Left kidney (tissue), 1 donor: ENCODE measurements at regions not wholly inside any gene's neighbourhood (a gene's known extent, or its start where the extent isn't known, plus 50 kb on each side); places are given as distances from the start of the nearest gene placed in this dataset.

Experiments used
- DNase-seq: peaks from one replicate; pipeline ENCODE4 v3.0.0-alpha.2; 2013

DNA sequence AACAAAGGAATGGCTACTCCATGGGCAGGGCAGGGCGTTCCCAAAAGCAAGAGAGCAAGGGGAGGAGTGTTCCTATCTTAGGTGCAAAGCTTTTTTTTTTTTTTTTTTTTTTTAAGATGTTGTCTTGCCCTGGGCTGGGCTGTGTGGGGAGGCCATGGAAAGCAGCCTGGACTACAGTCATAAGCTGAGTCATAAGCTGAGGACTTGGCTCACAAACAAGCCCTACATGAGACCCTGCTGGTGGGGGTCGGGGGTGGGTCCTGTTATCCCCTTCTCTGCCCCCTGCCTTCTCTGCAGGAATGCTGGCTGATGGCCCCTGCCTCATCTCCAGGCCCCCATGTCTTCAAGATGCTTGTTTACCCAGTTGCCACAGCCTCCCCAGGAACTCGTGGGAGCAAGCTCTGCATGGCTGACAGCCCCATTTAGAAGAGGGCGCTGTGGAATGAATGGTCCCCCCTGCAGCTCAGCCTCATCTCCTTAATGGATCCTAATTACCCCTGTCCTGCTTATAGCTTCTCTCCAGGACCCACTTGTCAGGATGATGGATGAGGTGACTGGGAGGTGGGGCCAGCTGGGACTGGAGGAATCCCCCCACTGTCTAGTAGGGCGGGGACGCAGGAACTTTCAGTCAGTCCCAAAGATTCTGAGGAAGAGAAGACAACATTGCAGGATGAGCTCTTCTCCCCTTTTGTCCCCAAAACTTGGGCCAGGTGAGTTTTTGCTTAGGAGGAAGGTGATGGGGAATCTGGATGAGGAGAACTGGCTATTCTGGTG is 340.8 kb upstream of the PODXL start:
- no peak for DNase-seq

DNA sequence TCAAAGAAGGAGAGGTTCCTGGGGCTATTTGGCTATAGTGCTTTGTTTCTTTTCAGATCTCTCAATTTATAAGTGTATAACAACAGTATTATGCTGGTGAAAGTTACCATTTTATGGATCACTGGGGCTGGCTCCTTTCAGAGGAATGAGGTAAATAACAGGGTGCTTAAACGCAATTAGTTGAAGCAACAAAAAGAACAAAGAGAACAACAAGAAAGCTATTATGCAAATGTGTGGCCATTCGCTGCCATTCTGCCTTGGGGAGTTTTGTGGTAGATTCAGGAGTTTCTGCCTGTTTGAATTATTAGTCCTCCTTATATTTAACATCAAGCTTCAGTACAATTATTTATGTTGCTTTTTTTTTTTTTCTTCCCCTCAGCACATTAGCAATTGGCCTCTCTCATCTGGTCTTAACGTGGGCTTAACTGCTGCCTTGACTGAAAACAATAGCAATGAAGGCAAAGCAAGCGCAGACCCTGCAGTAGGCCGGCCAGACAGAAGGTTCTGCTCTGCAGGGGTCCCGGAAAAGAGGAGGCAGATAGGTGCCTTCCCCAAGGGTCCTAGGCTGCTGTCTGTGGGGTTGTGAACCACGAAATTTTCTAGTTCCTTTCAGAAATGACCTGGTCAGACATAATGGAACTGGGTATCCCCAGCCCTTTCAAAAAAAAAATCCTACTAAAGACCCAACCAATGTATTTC is 339.9 kb upstream of the PODXL start:
- no peak for DNase-seq

DNA sequence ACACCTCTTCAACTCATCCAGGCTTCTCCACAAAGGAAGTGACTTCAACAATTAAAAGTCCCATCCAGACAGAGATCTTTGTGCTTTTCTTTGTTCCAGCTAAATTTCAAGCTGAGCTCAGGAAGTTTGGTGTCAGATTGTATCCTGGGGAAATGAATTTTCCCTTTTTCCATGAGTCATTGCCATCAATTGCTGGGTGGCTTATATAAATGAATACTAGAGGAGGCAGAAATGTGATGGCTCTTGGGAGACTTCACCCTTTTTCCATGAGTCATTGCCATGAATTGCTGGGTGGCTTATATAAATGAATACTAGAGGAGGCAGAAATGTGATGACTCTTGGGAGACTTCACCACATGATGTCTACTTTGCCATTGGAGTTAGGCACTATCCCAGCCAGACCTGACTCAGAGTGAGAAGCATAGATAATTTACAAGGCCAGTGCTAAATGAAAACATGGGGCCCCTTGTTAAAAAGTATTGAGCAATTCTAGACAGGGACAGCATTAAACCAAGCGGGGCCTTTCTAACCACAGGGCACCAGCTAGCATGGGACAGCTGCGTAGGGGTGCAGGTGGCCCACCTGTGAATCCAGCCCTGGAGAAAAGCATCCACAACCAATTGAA is 339.2 kb upstream of the PODXL start:
- DNase-seq: no peak

DNA sequence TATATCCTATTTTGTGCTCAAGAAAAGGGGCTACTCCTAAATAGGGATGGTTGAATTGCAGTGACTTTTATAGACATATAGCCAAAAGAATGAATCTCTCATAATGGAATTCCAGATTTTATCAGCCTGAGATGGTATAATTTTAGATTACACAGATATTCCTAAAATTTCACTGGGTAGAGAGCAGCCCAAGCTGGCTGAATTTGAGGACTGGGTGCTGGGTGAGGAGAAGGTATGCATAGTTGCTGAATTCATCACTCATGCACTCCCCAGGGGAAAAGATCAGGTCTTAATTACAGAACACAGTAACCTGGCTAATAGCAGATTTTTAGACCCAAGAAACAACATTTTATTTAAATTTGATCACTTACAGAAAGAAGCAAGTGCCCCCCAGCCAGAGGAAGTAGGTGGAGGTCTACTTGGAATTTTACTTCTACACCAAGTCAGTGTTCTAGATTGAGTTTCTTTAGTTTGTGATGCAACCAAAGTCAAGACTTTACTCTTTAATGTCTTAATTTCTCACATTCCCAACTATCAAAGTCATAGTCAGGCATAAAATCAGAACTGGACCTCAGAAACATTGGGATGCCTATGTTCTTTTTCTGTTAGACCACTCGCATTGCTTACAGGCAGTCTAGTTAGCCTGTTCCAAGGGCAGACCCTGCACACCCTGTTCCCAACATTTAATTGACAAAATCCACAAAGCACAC is 337.4 kb upstream of the PODXL start:
- no peak for DNase-seq

DNA sequence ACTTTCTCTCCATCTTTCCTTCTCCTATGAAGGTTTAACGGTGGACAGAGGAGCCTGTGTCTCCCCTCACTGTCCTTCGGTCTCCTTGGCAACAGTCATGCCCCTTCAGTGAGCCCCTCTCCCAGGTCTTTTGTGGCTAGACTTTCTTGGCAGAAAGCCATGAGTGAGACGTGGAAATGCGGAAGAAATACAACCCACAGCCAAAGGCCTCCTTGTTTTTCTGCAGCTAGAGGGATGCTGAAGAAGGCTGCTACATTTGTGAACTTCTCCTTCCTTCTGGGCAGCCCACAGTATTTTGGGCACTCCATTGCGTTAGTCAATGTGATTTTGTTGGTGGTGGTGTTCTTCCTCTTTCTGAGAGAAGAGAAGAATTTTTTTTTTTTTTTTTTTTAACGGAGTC is 333.7 kb upstream of the PODXL start:
- no peak for DNase-seq

DNA sequence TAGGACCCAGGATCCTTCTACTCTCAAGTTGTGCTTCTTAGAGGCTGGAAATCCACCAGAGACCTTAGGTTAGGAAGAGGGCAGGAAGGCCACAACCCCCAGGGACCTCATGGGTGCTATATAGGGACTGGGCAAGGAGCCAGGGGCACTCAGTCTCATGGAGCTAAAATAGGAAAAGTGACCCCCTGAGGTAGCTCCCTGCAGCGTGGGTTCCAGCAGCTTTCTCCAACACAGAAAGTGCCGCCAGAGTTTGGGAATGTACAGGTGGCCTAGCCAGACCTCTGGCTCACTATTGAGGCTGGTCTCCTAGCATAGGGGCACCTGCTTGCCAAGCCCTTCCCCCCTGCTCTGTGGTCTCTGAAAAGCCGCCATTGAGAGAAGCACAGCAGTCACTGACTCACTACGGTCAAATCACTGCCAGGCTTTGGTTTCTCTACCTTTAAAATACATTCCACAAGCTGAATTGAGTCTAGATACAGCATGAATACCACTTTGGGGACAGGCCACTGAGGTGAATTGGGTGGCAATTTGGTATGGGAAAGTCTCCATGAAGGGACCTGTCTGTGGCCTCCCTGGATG is 333.2 kb upstream of the PODXL start:
- no peak for DNase-seq

DNA sequence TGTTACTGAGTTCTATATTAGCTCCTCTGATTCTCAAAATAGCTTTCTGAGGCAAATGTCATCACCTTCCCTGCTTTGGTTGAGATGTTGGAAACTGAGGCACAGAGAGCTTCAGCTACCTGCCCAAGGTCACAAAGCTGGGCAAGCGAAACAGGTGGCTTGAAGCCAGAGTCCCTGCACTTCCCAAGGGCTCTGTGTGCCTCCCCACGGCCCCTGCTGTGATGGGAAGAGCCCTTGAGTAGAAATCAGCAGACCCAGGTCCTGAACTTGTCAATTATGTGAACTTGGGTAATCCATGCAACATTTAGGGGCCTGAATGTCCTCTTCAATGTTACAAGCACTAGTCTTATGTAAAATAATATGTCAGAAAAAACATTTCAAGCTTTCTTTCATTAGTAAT is 327.3 kb upstream of the PODXL start:
- no peak for DNase-seq

DNA sequence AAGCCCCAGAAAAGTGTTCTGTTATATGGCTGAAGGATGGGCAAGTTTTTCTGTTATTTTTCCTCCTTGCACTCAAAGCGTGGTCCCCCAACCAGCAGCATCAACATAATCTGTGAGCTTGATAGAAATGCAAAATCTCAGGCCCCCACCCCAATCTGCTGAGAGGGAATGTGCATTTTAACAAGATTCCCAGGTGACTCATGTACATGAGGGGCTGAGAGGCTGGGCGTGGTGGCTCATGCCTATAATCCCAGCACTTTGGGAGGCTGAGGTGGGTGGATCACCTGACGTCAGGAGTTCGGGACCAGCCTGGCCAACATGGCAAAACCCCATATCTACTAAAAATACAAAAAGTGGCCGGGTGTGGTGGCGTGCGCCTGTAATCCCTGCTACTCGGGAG is 326.8 kb upstream of the PODXL start:
- DNase-seq: no peak

DNA sequence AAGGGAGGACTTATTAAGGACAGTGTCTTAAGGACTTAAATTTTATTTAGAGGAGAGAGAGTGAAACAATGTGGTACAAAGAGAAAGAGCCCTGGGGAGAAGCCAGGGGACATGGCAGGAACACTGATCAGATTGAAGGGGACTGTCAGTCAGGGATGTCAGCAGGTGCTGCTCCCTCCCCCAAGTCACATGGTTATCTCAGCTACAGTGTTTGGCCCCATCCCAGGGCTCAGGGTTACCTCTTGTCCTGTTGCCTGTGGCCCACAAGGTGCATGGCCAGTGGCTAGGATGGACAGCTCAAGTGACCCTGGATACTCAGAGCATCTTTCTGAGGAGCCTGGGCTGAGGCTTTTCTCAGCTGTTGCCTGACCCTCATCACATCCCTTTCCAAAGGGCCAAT is 325.9 kb upstream of the PODXL start:
- no peak for DNase-seq

DNA sequence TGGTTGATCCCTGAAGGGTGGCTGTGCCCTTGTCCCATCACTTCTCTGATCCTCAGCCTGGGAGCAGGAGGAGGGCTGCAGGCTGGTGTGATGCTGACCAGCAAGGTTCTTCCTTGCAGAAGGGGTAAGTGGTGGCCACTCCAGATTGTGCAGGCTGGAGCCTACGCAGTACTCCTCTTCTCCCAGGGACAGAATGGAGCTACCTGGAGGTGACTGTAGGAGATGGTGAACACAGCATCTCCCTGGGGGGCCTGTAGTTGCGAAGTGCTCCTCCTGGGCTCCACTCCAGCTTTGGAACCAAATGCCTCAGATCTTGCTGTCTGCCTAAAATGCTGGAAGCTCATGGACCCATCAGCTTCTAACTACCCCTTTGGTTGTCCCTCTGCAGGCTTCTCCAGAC is 323.6 kb upstream of the PODXL start:
- no peak for DNase-seq

DNA sequence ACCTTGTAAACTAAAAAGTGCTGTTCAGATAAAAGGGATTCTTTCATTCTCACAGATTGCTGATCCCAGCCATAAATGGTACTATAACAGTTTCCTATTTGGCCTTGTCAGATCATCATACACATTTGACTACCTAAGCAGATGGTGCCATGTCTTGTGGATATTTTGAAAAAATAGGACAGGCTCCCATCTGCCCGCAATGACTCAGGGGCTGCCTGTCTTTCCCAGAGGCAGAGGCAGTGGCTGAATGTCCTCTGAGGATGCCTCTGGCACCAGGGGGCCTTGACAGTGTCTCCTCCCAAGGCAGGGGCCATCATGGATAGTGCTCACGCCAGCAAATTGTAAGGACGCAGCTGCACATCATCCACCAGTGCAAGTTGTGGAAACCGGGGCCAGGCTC is 323.0 kb upstream of the PODXL start:
- no peak for DNase-seq

DNA sequence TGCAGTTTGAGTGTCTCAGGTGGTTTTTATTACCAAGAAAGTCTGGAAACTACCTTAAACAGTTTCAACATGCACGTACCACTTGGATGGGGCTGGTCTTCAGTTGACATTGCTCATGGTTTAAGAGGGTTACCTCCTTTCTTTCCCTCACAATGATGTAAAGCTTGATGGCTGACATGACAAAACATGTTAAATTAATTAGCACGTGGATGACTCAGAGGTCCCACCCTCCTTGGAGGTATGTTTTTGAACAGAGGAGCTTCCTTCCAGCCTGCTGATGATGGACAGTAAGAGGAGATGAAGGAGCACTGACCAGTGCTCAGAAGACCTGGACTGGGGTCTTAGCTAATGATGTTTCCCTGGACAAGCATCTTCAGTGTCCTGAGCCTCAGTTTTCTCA is 322.3 kb upstream of the PODXL start:
- DNase-seq: no peak

DNA sequence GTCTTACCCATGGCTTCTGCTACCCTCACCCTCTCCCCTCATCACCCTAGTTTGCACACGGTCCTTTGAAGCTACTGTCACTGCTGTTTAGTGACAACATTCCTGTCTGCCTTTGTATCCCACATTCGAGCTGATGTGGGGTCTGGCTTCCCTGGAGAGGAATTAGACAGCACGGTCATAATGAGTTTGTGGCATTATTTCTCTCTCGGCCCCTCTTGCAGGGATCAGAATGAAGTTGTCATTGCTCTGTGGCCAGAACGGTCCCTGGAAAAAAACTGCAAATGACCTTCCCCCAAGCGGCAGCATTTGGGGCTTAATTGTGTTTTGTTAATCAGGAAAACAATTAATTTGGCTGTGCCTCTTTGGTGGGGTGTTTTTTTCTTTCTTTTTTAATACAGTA is 317.2 kb upstream of the PODXL start:
- DNase-seq: no peak

DNA sequence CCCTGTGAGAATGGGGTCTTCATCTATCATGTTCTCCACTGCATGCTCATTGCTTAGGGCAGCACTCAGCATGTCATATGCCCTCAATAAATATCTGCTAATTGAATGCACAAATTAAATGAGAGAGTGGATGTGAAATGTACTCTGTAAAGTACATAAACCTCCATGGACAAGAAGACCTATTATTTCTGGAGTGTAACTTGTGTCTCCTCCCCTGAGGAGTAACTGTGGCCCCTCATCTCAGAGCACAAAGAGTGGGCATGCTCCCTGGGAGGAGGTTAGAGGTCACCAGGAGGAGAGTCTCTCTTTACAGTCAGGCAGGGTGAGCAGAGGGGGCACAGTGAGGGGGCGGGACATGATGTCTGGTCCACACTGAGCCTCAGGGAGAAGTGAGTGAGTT is 313.6 kb upstream of the PODXL start:
- no peak for DNase-seq

DNA sequence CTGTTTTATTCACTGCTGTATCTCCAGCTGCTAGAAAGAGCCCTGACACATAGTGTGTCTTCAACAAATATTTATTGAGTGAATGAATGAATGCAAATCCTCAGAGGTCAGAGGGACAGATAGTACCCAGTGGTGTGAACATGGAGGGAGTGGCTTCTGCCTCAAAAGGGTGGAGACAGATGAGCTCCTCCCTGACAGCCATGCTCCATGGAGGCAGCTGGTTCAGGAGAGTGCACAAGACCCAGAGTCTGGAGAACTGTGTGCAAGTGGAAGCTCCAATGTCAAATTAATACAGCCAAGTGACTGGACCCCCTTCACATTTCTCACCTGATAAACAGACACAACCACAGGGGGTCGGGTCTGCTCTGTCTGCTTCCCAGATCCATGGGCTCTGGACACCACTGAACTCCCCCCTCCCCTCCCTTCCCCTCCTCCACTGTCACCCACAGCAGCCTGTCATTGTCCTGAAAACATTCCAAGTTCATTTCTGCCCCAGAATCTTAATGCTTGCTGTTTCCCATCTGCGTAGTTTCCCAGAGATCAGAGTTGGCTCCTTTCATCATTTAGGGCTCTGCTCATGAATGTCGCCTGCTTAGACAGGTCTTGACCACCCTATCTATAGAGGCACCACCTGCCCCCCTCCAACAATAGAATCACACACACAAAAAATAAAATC is 312.9 kb upstream of the PODXL start:
- no peak for DNase-seq

DNA sequence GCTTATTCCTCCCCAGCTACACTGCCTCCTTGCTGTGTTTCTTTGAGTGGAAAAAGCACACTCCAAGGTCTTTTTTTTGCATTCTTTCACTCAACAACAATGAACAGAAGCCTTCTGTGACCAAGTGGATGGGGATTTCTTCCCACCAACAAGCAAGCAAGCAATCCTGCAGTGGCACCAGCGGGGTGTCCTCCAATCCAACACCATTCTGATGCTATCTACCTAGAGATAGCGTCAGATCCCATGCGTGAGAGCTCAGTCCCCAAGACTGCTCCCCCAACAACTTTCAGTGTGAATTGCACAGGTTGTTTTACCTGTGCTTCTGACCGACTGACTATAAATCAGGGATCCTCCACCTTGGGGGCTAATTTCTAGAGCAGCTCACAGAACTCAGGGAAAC is 311.0 kb upstream of the PODXL start:
- no peak for DNase-seq

DNA sequence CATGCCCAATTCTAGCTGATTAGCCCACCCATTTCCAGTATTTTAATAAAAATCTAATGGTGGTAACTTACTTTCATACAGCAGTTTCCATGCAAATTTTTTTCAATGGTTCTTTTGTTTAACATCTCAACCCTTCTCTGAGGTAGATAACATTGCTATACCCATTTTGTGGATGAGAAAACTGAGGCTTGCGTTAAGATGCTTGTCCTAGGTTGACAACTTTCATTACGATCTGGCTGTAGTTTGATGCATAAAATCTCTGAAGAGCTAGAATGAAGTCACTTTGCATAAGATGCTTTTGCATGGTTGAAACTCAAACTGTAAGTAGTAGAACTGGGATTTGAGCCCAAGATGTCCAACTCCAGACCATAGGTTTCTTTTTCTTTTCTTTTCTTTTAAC is 309.5 kb upstream of the PODXL start:
- no peak for DNase-seq

DNA sequence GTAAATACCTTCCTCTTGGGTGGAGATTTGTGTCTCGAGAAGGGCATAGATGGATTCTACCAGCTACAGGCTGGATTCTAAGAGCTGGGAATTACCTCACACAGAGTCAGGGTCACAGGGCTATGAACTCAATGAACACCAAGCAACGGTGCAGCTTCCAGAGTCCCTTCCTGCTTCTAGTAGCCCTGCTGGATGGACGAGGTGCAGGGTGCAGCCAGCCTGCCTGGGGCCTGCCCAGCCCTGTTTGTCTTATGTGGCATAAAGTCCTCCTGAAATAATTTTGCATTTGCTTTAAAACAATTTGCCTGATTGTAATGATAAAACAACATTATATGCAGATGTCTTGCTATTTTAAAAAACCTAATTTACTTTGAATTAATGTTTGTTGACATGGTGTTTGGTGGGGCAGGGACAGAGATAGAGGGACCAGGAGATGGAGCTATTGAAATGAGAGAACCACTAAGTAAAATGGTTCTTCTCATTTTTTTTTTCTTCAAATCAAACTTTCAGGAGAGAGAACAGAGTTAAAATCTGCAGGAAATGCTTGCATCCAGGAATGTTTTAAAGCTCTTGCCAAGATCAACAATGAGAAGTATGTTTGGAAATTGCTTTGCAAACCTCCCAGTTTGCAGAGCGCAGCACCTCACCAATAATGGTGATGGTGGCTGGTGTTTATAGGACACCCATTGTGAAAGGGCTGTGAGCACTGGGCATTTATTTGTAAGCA is 305.4 kb upstream of the PODXL start:
- DNase-seq: no peak

DNA sequence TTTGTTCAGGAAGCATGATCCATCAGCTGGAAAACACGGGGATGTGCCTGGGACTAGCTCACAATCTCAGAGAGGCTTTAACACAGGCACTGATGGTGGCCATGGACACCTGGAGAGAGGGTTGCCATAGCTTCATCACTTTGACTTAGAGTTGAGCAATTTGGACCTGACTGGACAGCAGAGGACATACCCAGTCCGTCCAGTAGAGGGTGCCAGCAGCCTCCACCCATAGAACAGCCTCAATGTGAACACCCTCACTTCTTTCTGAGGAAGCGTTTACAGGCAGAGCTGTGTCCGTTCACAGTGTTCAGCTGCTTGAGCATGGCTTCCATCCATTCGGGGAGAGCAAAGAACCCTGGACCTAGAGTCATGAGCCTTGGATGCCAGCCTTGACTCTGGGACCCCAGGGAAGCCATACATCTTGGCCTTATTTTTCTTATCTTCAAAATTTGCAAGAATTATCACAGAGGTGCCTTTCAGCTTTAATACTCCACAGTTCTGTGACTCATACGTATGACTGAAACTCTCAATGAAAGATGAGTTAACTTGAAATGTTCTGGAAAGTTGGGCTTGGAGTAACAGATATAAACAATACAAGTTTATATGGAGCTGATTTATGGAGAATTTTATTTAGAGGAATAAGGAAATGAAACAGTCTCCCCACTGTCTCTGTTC is 302.9 kb upstream of the PODXL start:
- peak; percentile 57 for DNase-seq

DNA sequence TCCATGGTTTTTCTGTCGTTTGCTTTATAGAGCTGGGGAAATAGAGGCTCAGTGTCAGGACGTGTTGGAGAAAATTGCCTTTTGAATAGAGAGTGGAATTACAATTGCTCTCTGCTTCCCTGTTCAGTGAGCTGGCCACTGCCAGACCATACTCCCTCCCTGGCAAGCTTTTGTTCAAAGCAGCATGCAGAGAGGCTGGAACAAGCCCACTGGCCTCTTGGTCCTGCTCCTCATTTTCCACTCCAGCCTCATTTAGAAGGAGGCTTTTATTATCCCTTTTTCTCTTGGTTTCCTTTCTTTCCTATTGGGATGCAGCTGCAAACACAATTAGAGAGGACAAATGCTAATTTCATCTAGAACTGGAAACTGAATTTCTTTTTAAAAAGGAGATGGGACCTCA is 302.2 kb upstream of the PODXL start:
- DNase-seq: no peak

DNA sequence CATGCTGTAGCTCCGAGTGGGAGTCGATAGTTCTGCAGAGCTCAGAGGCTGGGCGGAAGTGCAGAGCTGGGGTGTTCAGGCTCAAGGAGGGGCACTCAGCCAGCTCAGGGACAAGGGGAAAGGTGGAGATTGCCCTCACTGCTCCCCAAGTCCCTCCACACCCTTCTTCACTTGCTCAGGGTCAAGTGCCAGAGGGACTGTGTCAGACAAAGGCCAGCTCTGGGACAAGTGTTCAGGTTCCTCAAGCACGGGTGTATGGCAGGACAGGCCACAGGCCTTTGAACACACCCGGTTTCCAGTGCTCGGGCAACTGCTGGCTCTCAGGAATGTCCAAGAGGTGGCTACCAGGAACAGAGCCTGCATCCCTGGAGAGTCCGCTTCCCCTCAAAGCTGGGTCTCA is 293.0 kb upstream of the PODXL start:
- no peak for DNase-seq
